Mesenchymal stem cell (in vitro differentiated cells and primary cell): ENCODE measurements at regions not wholly inside any gene's neighbourhood (a gene's known extent, or its start where the extent isn't known, plus 50 kb on each side); places are given as distances from the start of the nearest gene placed in this dataset.

Experiments
- DNase-seq: peaks from one replicate; pipeline ENCODE4 v3.0.0-alpha.2; 2013
- H2AFZ ChIP-seq: one replicate; pipeline ENCODE4 v1.6.1; 2013; ENCODE audit warnings: low read depth, mild to moderate bottlenecking, control low read depth, inconsistent platforms, low read length, moderate library complexity
- H2AK5ac ChIP-seq: 2 replicates; pipeline ENCODE4 v1.6.1; 2013; ENCODE audit warnings: low read length, moderate library complexity, mild to moderate bottlenecking, inconsistent platforms; ENCODE audit not compliant: severe bottlenecking
- H2BK120ac ChIP-seq: one replicate; pipeline ENCODE4 v1.6.1; 2013; ENCODE audit warnings: low read depth, mild to moderate bottlenecking, inconsistent platforms, low read length, moderate library complexity
- H2BK12ac ChIP-seq, 2 experiments: one replicate each; pipeline ENCODE4 v1.6.1; 2013; ENCODE audit warnings: inconsistent platforms in 2 of 2, low read length in 2 of 2, mild to moderate bottlenecking in 2 of 2, moderate library complexity in 2 of 2, control low read depth in 1 of 2
- H2BK15ac ChIP-seq: one replicate; pipeline ENCODE4 v1.6.1; 2013; ENCODE audit warnings: mild to moderate bottlenecking, low read depth, inconsistent platforms; ENCODE audit not compliant: poor library complexity, severe bottlenecking
- H2BK5ac ChIP-seq: 2 replicates; pipeline ENCODE4 v1.6.1; 2013; ENCODE audit warnings: low read depth, mild to moderate bottlenecking, low read length, control low read depth, inconsistent platforms; ENCODE audit not compliant: poor library complexity, severe bottlenecking
- H3K14ac ChIP-seq, 2 experiments: one replicate each; pipeline ENCODE4 v1.6.1; 2013; ENCODE audit warnings: inconsistent platforms in 2 of 2, low read length in 2 of 2, control low read depth in 1 of 2, mild to moderate bottlenecking in 1 of 2, moderate library complexity in 1 of 2
- H3K18ac ChIP-seq, 2 experiments: one replicate each; pipeline ENCODE4 v1.6.1; 2013; ENCODE audit warnings: inconsistent platforms in 2 of 2, low read length in 2 of 2, control low read depth in 1 of 2, low read depth in 1 of 2, mild to moderate bottlenecking in 1 of 2
- H3K23ac ChIP-seq, 2 experiments: one replicate each; pipeline ENCODE4 v1.6.1; 2013; ENCODE audit warnings: inconsistent platforms in 2 of 2, low read length in 2 of 2, mild to moderate bottlenecking in 2 of 2, moderate library complexity in 2 of 2, control low read depth in 1 of 2
- H3K27ac ChIP-seq: 2 replicates; pipeline ENCODE4 v1.5.1; 2013; ENCODE audit warnings: mild to moderate bottlenecking, moderate library complexity, low read length, control low read depth, inconsistent platforms; ENCODE audit not compliant: poor library complexity, severe bottlenecking
- H3K27me3 ChIP-seq, 2 experiments: 2 replicates each; pipeline versions ENCODE4 v1.6.1 to v1.7.0; 2013; ENCODE audit warnings: low read length in 2 of 2, mild to moderate bottlenecking in 2 of 2, moderate library complexity in 2 of 2, control low read depth in 1 of 2, inconsistent platforms in 1 of 2; ENCODE audit not compliant: control insufficient read depth in 1 of 2, insufficient read depth in 1 of 2
- H3K36me3 ChIP-seq, 2 experiments: 2 replicates each; pipeline versions ENCODE4 v1.6.1 to v1.7.0; 2013; ENCODE audit warnings: low read length in 2 of 2, control low read depth in 1 of 2, inconsistent platforms in 1 of 2, low read depth in 1 of 2, mild to moderate bottlenecking in 1 of 2; ENCODE audit not compliant: insufficient read depth in 2 of 2, control insufficient read depth in 1 of 2
- H3K4ac ChIP-seq, 2 experiments: one replicate each; pipeline ENCODE4 v1.6.1; 2013; ENCODE audit warnings: inconsistent platforms in 2 of 2, low read length in 2 of 2, mild to moderate bottlenecking in 2 of 2, moderate library complexity in 2 of 2, control low read depth in 1 of 2, low read depth in 1 of 2
- H3K4me1 ChIP-seq: 2 replicates; pipeline ENCODE4 v1.6.1; 2013; ENCODE audit warnings: low read depth, low read length, control low read depth; ENCODE audit not compliant: control insufficient read depth, insufficient read depth
- H3K4me2 ChIP-seq: 2 replicates; pipeline ENCODE4 v1.6.1; 2013; ENCODE audit warnings: low read length, mild to moderate bottlenecking, inconsistent platforms; ENCODE audit not compliant: poor library complexity, severe bottlenecking
- H3K4me3 ChIP-seq, 2 experiments: 2 replicates each; pipeline versions ENCODE4 v1.5.1 to v1.7.0; 2013; ENCODE audit warnings: low read length in 2 of 2, mild to moderate bottlenecking in 2 of 2, control low read depth in 1 of 2, low read depth in 1 of 2; ENCODE audit not compliant: insufficient read depth in 1 of 2
- H3K79me1 ChIP-seq: replicated peaks from 2 replicates; pipeline ENCODE4 v1.6.1; 2013; ENCODE audit warnings: mild to moderate bottlenecking, control low read depth, low read length, inconsistent platforms; ENCODE audit not compliant: poor library complexity, severe bottlenecking
- H3K9ac ChIP-seq: 2 replicates; pipeline ENCODE4 v1.7.0; 2013; ENCODE audit warnings: mild to moderate bottlenecking, low read length, moderate library complexity
- H3K9me3 ChIP-seq: 2 replicates; pipeline ENCODE4 v1.7.0; 2013; ENCODE audit warnings: mild to moderate bottlenecking, low read length; ENCODE audit not compliant: control insufficient read depth
- H4K8ac ChIP-seq: one replicate; pipeline ENCODE4 v1.6.1; 2013; ENCODE audit warnings: inconsistent platforms, mild to moderate bottlenecking, low read length, moderate library complexity
- H4K91ac ChIP-seq: one replicate; pipeline ENCODE4 v1.6.1; 2013; ENCODE audit warnings: mild to moderate bottlenecking, low read length, inconsistent platforms
- WGBS: methylation state at CpG from one replicate; pipeline ENCODE4 v1.1.7; 2013; ENCODE audit warnings: mixed read lengths; 5-methylcytosine and 5-hydroxymethylcytosine counted together

DNA sequence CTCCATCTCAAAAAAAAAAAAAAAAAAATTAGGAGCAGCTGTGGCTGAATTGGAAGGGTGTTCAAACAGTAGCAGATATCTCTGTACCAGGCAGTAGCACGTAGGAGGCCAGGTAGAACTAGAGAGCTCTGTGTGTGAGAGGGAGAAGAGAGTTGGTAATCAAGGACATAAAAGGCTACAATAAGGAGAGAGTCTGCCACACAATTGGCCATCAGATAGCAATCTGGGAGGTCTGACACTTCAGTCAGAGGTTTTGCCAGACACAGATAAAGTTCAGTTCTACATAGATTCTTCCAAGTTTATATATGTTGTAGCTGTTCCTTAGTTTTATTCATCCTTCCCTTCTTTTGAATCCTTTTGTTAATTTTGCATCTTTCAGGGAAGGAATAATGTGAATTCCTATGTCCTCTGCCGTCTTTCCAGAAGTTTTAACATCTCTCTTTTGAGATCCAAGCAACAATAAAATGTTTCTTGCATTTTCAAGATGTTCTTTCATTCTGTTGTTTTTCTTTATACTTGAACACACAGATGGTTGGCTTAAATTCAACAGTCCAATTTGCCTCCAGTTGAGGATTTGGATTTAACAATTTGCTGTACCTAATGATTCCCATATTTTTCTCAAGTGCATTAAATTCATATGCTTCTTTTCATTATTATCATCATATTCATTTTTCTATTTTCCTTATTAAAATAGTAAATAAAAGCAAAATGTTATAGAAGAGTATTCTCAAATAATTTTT lies 600.3 kb upstream of the GCFC2 start:
- Histone ChIP-seq H3K4me3 (no peak overlapping the region), H3K4me2 (no peak overlapping the region), H2BK15ac (no peak overlapping the region), H3K9ac (no peak overlapping the region), H3K14ac (no peak overlapping the region), H3K4me1 (no peaks in the 10 kb centered on the region), H3K79me1 (no peaks in the 10 kb centered on the region), H2AFZ (no peak overlapping the region), H3K9me3 (no peaks in the 10 kb centered on the region), H2BK12ac (no peak overlapping the region), H2BK120ac (no peak overlapping the region), H2AK5ac (no peak overlapping the region), H3K27ac (no peak overlapping the region), H4K8ac (no peak overlapping the region), H3K23ac (no peak overlapping the region), H2BK5ac (no peak overlapping the region), H3K27me3 (no peaks in the 10 kb centered on the region), H3K18ac (no peak overlapping the region), H4K91ac (no peak overlapping the region), H3K36me3 (no peaks in the 10 kb centered on the region), H3K4ac (no peak overlapping the region)
- no peak for DNase-seq
- 70% methylated on average over 1 of the region's 2 CpGs for WGBS

DNA sequence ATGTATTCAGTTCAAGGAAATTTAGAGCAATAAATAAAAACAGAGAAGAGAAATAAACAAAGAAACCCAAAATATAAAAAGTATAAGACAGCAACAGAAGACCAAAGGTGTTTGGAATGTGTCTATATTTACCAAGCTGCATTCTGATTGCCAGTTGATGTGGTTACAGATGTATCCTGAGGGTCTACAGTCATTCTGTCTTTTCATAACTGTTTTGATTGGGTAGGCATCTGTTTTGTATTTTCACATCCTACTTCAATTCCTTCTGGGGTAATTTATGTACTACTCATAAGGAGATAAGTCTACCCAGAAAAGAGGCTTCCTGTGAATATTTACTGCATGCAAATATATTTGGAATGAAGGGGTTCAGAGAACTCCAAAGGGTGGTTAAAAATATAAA lies 596.8 kb upstream of the GCFC2 start:
- H3K36me3 ChIP-seq, result no peaks in the 10 kb centered on the region
- no peak overlapping the region for H3K4me2 ChIP-seq
- H3K4me1 ChIP-seq, result no peaks in the 10 kb centered on the region
- H3K18ac ChIP-seq, result no peak overlapping the region
- no peak overlapping the region for H3K27ac ChIP-seq
- H3K27me3 ChIP-seq, result no peaks in the 10 kb centered on the region
- no peak overlapping the region for H2BK15ac ChIP-seq
- no peaks in the 10 kb centered on the region for H3K9me3 ChIP-seq
- H2BK5ac ChIP-seq, result no peak overlapping the region
- DNase-seq, result no peak
- H3K23ac ChIP-seq, result no peak overlapping the region
- H2BK12ac ChIP-seq, result no peak overlapping the region
- H4K91ac ChIP-seq, result no peak overlapping the region
- no peak overlapping the region for H3K4me3 ChIP-seq
- no peak overlapping the region for H4K8ac ChIP-seq
- no peak overlapping the region for H2BK120ac ChIP-seq
- H3K14ac ChIP-seq, result no peak overlapping the region
- H3K79me1 ChIP-seq, result no peaks in the 10 kb centered on the region
- H3K9ac ChIP-seq, result no peak overlapping the region
- H3K4ac ChIP-seq, result no peak overlapping the region
- H2AK5ac ChIP-seq, result no peak overlapping the region
- no peak overlapping the region for H2AFZ ChIP-seq

DNA sequence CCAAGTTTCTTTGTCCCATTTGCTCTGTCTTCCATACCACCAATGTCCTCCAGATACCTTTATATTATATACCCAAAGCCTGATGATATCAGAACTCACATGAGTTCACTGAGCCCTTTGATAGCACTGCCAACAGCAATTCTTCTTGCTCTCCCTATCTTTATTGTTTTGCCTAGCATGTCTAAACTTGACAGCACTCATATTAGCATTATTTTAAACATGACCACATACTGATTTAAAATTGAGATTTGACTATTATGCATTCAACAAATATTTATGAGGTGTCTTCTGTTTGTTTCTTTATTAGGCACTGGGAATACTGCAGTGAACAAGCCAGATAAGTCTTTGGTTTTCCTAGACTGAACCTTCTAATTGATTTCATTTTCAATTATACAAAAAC lies 587.3 kb upstream of the GCFC2 start:
- no peak for DNase-seq
- H3K18ac ChIP-seq, result no peak overlapping the region
- H3K79me1 ChIP-seq, result no peaks in the 10 kb centered on the region
- H3K4me2 ChIP-seq, result no peak overlapping the region
- H2BK5ac ChIP-seq, result no peak overlapping the region
- H3K14ac ChIP-seq, result no peak overlapping the region
- H2AK5ac ChIP-seq, result no peak overlapping the region
- no peak overlapping the region for H3K4ac ChIP-seq
- H3K4me1 ChIP-seq, result no peaks in the 10 kb centered on the region
- no peaks in the 10 kb centered on the region for H3K9me3 ChIP-seq
- H3K27me3 ChIP-seq, result no peaks in the 10 kb centered on the region
- no peak overlapping the region for H3K27ac ChIP-seq
- no peak overlapping the region for H2BK120ac ChIP-seq
- H2AFZ ChIP-seq, result no peak overlapping the region
- no peak overlapping the region for H4K8ac ChIP-seq
- no peak overlapping the region for H2BK15ac ChIP-seq
- H3K23ac ChIP-seq, result no peak overlapping the region
- no peak overlapping the region for H4K91ac ChIP-seq
- no peak overlapping the region for H3K4me3 ChIP-seq
- no peaks in the 10 kb centered on the region for H3K36me3 ChIP-seq
- no peak overlapping the region for H2BK12ac ChIP-seq
- no peak overlapping the region for H3K9ac ChIP-seq

DNA sequence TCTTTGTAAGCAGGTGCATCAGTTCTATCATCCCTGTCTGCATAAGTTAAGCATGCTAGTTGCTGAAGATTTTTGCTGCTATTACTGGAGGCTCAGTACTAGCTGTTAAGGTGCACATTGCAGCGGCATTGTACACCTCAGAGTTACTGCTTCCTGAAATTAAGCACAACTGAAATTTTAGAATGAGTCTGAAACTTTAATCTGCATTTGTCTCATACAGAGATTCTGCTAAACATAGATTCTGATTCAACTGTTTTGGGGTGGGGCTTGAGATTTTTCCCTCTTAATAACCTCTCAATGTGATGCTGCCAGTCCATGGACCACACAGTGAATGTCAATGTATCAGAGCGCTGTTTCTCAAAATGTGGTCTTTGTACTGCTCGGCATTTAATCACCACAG lies 585.7 kb upstream of the GCFC2 start:
- no peak overlapping the region for H2BK12ac ChIP-seq
- no peak overlapping the region for H3K4ac ChIP-seq
- no peak overlapping the region for H2AK5ac ChIP-seq
- H3K4me3 ChIP-seq, result no peak overlapping the region
- H4K91ac ChIP-seq, result no peak overlapping the region
- no peaks in the 10 kb centered on the region for H3K79me1 ChIP-seq
- H3K27me3 ChIP-seq, result no peaks in the 10 kb centered on the region
- no peak overlapping the region for H4K8ac ChIP-seq
- H3K18ac ChIP-seq, result no peak overlapping the region
- H3K27ac ChIP-seq, result no peak overlapping the region
- H2BK15ac ChIP-seq, result no peak overlapping the region
- no peak for DNase-seq
- H3K9ac ChIP-seq, result no peak overlapping the region
- H2BK120ac ChIP-seq, result no peak overlapping the region
- 96% methylated on average over 3 of the region's 3 CpGs for WGBS
- H2AFZ ChIP-seq, result no peak overlapping the region
- no peaks in the 10 kb centered on the region for H3K9me3 ChIP-seq
- H3K4me1 ChIP-seq, result no peaks in the 10 kb centered on the region
- H3K4me2 ChIP-seq, result no peak overlapping the region
- H3K36me3 ChIP-seq, result no peaks in the 10 kb centered on the region
- no peak overlapping the region for H3K23ac ChIP-seq
- H3K14ac ChIP-seq, result no peak overlapping the region
- H2BK5ac ChIP-seq, result no peak overlapping the region
